ELR (cell line): ENCODE measurements at regions not wholly inside any gene's neighbourhood (a gene's known extent, or its start where the extent isn't known, plus 50 kb on each side); places are given as distances from the start of the nearest gene placed in this dataset.

ENCODE experiments used
- DNase-seq: peaks from one replicate; pipeline ENCODE4 v3.0.0-alpha.2; 2015; ENCODE audit warnings: low read depth

- DNase-seq: peak; percentile 34
These were observed 278.9 kb upstream of the CRY1 start for GRCh38 chr12:107372229-107372658.

- DNase-seq: no peak
These were observed 280.0 kb upstream of the CRY1 start for GRCh38 chr12:107373238-107373809.

- no peak for DNase-seq
These were observed 281.0 kb upstream of the CRY1 start for GRCh38 chr12:107374161-107374840.

GRCh38 chr12:107375231-107375630 lies 281.9 kb upstream of the CRY1 start:
- DNase-seq: no peak

- peak; percentile 42 for DNase-seq
These were observed 284.4 kb upstream of the CRY1 start for GRCh38 chr12:107377596-107378385.

GRCh38 chr12:107378609-107379008 lies 285.3 kb upstream of the CRY1 start:
- DNase-seq: no peak

GRCh38 chr12:107379142-107379851 lies 285.9 kb upstream of the CRY1 start:
- peak; percentile 93 for DNase-seq

- peak; percentile 72 for DNase-seq
These were observed 286.7 kb upstream of the CRY1 start for GRCh38 chr12:107379852-107380567.

- DNase-seq: no peak
These were observed 291.3 kb upstream of the CRY1 start for GRCh38 chr12:107384645-107385044.

GRCh38 chr12:107385509-107385908 lies 292.2 kb upstream of the CRY1 start:
- peak; percentile 30 for DNase-seq

- no peak for DNase-seq
These were observed 293.2 kb upstream of the CRY1 start for GRCh38 chr12:107386569-107386968.

GRCh38 chr12:107388263-107388662 lies 294.9 kb upstream of the CRY1 start:
- DNase-seq: no peak

GRCh38 chr12:107390414-107390813 lies 295.2 kb upstream of the PWP1 start:
- DNase-seq: no peak

- DNase-seq: peak; percentile 19
These were observed 292.4 kb upstream of the PWP1 start for GRCh38 chr12:107393043-107393717.

- no peak for DNase-seq
These were observed 290.9 kb upstream of the PWP1 start for GRCh38 chr12:107394693-107395092.

GRCh38 chr12:107395817-107396216 lies 289.8 kb upstream of the PWP1 start:
- DNase-seq: no peak

GRCh38 chr12:107396991-107397390 lies 288.6 kb upstream of the PWP1 start:
- DNase-seq: no peak

- DNase-seq: no peak
These were observed 287.6 kb upstream of the PWP1 start for GRCh38 chr12:107397890-107398500.

GRCh38 chr12:107399046-107399445 lies 286.6 kb upstream of the PWP1 start:
- no peak for DNase-seq

- DNase-seq: peak; percentile 73
These were observed 284.7 kb upstream of the PWP1 start for GRCh38 chr12:107400686-107401447.
